ENCODE measurements at regions not wholly inside any gene's neighbourhood (a gene's known extent, or its start where the extent isn't known, plus 50 kb on each side); places are given as distances from the start of the nearest gene placed in this dataset.

- BruUV-seq (replicated peaks) = no TSS peak
- Histone ChIP-seq H3K9me3 (replicated peaks; ENCODE audit: control insufficient read depth, insufficient read depth, low read length) (no peaks in the 10 kb centered on the region), H3K4me1 (ENCODE audit: control insufficient read depth, insufficient read depth, low read length) (no peaks in the 10 kb centered on the region), H3K9ac (ENCODE audit: control insufficient read depth, insufficient read depth, low read length) (no peak overlapping the region), H3K36me3 (ENCODE audit: control insufficient read depth in 2 of 2, insufficient read depth in 2 of 2, low read length in 1 of 2) (no peaks in the 10 kb centered on the region), H3K4me2 (ENCODE audit: control insufficient read depth, insufficient read depth) (no peak overlapping the region), H3K79me2 (ENCODE audit: control insufficient read depth, insufficient read depth, low read length) (no peaks in the 10 kb centered on the region), H3K4me3 (no peak overlapping the region), H4K20me1 (ENCODE audit: control insufficient read depth, insufficient read depth) (no peaks in the 10 kb centered on the region), H2AFZ (ENCODE audit: control insufficient read depth, low read depth, low read length) (no peak overlapping the region), H3K27me3 (replicated peaks in 1 of 2; ENCODE audit: control insufficient read depth in 2 of 2, insufficient read depth in 2 of 2, low read length in 1 of 2) (no peaks in the 10 kb centered on the region; a peak in 1 of 4 replicates), H3K27ac (ENCODE audit: control insufficient read depth, insufficient read depth) (no peak overlapping the region)
- ChIA-PET CTCF (no interaction called here), RAD21 (ENCODE audit: unreplicated experiment) (no interaction called here), SMC1A (ENCODE audit: uncharacterized antibody, unreplicated experiment) (no interaction called here), POLR2A (no interaction called here)
- FAIRE-seq (no peak), DNase-seq (ENCODE audit: low read depth, low spot score) (no peak), ATAC-seq (no peak)
- intact Hi-C loops (cut with micrococcal nuclease; ENCODE audit: unreplicated experiment) (no loop called here), in situ Hi-C loops (cut with MboI) (no loop called here)
- 36% methylated on average over 8 of the region's 8 CpGs for WGBS (ENCODE audit: insufficient coverage, insufficient replicate concordance, low lambda C conversion rate, missing lambda C conversion rate)
- TF ChIP-seq TCF3 (IDR thresholded peaks at IDR 0.05; ENCODE audit: borderline replicate concordance, insufficient read depth, low read depth, low read length) (no peak), NR2F1 (conservative IDR thresholded peaks at IDR 0.05) (no peak), MLLT1 (IDR thresholded peaks at IDR 0.05) (no peak), SMC3 (IDR thresholded peaks at IDR 0.05; ENCODE audit: borderline replicate concordance, low read length) (no peak), CTCF (IDR thresholded peaks at IDR 0.05 in 2 of 3, conservative IDR thresholded peaks at IDR 0.05 in 1 of 3; ENCODE audit: control insufficient read depth in 2 of 3, extremely low read depth in 1 of 3, insufficient read depth in 1 of 3, low read depth in 3 of 3, low read length in 3 of 3) (no peak), YBX1 (IDR thresholded peaks at IDR 0.05) (no peak), FOXK2 (IDR thresholded peaks at IDR 0.05) (no peak), POLR2AphosphoS2 (IDR thresholded peaks at IDR 0.05; ENCODE audit: low read depth, low read length) (no peak), HCFC1 (IDR thresholded peaks at IDR 0.05; ENCODE audit: low read length) (no peak)
- TF ChIP-seq, protein P1, sequence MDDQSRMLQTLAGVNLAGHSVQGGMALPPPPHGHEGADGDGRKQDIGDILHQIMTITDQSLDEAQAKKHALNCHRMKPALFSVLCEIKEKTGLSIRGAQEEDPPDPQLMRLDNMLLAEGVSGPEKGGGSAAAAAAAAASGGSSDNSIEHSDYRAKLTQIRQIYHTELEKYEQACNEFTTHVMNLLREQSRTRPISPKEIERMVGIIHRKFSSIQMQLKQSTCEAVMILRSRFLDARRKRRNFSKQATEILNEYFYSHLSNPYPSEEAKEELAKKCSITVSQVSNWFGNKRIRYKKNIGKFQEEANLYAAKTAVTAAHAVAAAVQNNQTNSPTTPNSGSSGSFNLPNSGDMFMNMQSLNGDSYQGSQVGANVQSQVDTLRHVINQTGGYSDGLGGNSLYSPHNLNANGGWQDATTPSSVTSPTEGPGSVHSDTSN (IDR thresholded peaks at IDR 0.05; ENCODE audit: insufficient replicate concordance, low read depth, low read length) = no peak
- TF ChIP-seq, protein P2, sequence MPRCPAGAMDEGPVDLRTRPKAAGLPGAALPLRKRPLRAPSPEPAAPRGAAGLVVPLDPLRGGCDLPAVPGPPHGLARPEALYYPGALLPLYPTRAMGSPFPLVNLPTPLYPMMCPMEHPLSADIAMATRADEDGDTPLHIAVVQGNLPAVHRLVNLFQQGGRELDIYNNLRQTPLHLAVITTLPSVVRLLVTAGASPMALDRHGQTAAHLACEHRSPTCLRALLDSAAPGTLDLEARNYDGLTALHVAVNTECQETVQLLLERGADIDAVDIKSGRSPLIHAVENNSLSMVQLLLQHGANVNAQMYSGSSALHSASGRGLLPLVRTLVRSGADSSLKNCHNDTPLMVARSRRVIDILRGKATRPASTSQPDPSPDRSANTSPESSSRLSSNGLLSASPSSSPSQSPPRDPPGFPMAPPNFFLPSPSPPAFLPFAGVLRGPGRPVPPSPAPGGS (IDR thresholded peaks at IDR 0.05; ENCODE audit: borderline replicate concordance, insufficient read depth, low read depth, low read length, poor library complexity, severe bottlenecking) = no peak
- TF ChIP-seq, protein P3, sequence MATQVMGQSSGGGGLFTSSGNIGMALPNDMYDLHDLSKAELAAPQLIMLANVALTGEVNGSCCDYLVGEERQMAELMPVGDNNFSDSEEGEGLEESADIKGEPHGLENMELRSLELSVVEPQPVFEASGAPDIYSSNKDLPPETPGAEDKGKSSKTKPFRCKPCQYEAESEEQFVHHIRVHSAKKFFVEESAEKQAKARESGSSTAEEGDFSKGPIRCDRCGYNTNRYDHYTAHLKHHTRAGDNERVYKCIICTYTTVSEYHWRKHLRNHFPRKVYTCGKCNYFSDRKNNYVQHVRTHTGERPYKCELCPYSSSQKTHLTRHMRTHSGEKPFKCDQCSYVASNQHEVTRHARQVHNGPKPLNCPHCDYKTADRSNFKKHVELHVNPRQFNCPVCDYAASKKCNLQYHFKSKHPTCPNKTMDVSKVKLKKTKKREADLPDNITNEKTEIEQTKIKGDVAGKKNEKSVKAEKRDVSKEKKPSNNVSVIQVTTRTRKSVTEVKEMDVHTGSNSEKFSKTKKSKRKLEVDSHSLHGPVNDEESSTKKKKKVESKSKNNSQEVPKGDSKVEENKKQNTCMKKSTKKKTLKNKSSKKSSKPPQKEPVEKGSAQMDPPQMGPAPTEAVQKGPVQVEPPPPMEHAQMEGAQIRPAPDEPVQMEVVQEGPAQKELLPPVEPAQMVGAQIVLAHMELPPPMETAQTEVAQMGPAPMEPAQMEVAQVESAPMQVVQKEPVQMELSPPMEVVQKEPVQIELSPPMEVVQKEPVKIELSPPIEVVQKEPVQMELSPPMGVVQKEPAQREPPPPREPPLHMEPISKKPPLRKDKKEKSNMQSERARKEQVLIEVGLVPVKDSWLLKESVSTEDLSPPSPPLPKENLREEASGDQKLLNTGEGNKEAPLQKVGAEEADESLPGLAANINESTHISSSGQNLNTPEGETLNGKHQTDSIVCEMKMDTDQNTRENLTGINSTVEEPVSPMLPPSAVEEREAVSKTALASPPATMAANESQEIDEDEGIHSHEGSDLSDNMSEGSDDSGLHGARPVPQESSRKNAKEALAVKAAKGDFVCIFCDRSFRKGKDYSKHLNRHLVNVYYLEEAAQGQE (IDR thresholded peaks at IDR 0.05; ENCODE audit: low read depth, low read length) = no peak
- TF ChIP-seq, protein P4, sequence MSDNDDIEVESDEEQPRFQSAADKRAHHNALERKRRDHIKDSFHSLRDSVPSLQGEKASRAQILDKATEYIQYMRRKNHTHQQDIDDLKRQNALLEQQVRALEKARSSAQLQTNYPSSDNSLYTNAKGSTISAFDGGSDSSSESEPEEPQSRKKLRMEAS (IDR thresholded peaks at IDR 0.05; ENCODE audit: low read depth, low read length) = no peak
These were observed 169.8 kb downstream of the ANKRD60 start for GRCh38 chr20:58058421-58059259.

Data from GM12878 (cell line).